ENCODE measurements at regions not wholly inside any gene's neighbourhood (a gene's known extent, or its start where the extent isn't known, plus 50 kb on each side); places are given as distances from the start of the nearest gene placed in this dataset.

DNA sequence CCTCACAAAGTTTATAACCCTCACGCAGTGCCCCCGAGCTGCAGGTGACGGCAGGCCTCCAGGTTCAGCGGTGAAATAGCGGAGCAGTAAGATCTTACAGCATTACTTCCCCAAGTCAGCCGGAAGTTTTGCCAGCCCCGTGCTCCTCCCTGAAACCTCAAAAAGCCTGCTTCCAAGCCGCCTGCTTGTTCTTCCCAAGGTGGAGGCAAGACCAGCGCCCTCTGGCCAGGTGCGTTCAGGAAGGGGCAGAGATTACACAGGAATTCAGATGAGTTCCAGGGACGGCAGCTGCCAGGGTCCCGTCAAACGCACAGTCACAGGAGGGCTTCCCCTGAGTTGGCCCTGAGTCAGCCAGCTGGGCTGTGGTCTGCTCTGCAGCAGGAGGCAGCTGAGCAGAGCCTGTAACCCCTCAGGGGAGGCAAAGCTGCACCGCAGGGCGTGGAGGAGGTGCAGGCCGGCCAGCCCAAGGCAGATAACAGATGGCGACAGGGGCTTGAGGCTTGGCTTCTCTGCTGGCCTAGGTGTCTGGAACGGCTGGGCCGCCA is 124.1 kb upstream of the RPS6KA2 start:
- ATAC-seq = no peak
- TF ChIP-seq TCF4 (CRISPR knock-in tag; IDR thresholded peaks at IDR 0.05; ENCODE audit: borderline replicate concordance) (no peak), OSR1 (CRISPR knock-in tag; IDR thresholded peaks at IDR 0.05) (no peak)

- no peak for TF ChIP-seq ZNF8 (CRISPR knock-in tag; IDR thresholded peaks at IDR 0.05)
- no peak for TF ChIP-seq TCF4 (CRISPR knock-in tag; IDR thresholded peaks at IDR 0.05; ENCODE audit: borderline replicate concordance)
- no peak for TF ChIP-seq ZFP3 (CRISPR knock-in tag; IDR thresholded peaks at IDR 0.05)
- ATAC-seq = no peak; the same call in 2 of the 3 replicates
Observed at GRCh38 chr6:166750108-166750793, 123.2 kb upstream of the RPS6KA2 start.

GRCh38 chr6:166749666-166750065 is 122.6 kb upstream of the RPS6KA2 start:
- ATAC-seq = no peak
- TF ChIP-seq ESRRG (CRISPR knock-in tag; IDR thresholded peaks at IDR 0.05) = no peak
- TF ChIP-seq, protein P1, sequence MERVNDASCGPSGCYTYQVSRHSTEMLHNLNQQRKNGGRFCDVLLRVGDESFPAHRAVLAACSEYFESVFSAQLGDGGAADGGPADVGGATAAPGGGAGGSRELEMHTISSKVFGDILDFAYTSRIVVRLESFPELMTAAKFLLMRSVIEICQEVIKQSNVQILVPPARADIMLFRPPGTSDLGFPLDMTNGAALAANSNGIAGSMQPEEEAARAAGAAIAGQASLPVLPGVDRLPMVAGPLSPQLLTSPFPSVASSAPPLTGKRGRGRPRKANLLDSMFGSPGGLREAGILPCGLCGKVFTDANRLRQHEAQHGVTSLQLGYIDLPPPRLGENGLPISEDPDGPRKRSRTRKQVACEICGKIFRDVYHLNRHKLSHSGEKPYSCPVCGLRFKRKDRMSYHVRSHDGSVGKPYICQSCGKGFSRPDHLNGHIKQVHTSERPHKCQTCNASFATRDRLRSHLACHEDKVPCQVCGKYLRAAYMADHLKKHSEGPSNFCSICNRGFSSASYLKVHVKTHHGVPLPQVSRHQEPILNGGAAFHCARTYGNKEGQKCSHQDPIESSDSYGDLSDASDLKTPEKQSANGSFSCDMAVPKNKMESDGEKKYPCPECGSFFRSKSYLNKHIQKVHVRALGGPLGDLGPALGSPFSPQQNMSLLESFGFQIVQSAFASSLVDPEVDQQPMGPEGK (CRISPR knock-in tag; IDR thresholded peaks at IDR 0.05; ENCODE audit: borderline replicate concordance) = no peak
- TF ChIP-seq ZFP30 (CRISPR knock-in tag; IDR thresholded peaks at IDR 0.05) = no peak
- TF ChIP-seq ISL1 (CRISPR knock-in tag; IDR thresholded peaks at IDR 0.05) = no peak
- TF ChIP-seq TCF4 (CRISPR knock-in tag; IDR thresholded peaks at IDR 0.05; ENCODE audit: borderline replicate concordance) = no peak
- TF ChIP-seq ARNTL (CRISPR knock-in tag; IDR thresholded peaks at IDR 0.05; ENCODE audit: borderline replicate concordance, low read depth) = no peak
- TF ChIP-seq GLIS3 (CRISPR knock-in tag; IDR thresholded peaks at IDR 0.05) = no peak

DNA sequence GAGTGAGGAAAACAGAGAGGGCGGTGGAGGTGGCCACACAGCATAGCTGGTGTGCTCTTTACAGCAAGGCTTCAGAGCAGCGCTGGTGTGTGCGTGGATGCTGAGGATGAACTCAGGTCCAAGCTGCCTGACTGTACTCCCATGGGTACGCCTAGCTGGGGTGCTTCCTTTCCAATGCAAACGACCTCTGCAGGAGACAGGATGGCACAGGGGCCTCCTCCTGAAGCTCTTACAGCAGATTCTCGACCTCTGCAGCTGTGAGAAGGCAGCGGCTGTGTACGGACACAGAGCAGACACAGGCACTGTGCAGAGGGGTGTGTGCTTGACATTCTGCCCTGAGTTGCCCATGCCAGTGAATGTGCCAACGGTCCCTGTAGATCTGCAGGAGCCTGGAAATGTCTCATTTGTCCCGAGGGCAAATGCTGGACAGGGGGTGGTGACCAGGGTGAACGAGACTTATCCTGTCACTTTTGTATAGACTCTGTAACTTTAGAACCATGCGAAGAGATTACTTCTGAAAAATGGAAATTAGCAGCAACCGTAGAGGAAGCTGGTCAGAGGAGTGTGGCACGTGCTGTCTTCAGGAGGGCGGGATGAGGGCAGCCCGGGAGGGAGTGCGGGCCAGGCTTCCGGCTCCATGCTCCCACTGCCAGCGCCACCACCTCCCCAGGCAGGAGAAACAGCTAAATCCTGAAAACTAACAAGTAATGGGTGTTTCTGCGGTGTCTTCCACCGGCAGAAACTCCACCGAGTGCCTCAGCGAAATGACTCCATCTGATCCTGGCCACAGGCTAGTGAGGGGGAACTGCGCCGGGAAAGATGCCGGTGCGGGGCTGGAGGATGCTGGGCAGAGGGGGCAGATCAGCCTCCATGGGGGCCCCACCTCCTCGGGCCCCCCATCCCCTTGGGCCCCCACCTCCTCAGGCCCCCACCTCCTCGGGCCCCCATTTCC is 120.9 kb upstream of the RPS6KA2 start:
- peak; percentile 46 for ATAC-seq
- no peak for TF ChIP-seq ZFP3 (CRISPR knock-in tag; IDR thresholded peaks at IDR 0.05)
- no peak for TF ChIP-seq ZNF8 (CRISPR knock-in tag; IDR thresholded peaks at IDR 0.05)
- TF ChIP-seq ARNTL (CRISPR knock-in tag; IDR thresholded peaks at IDR 0.05; ENCODE audit: borderline replicate concordance, low read depth) = no peak
- TF ChIP-seq ZFP30 (CRISPR knock-in tag; IDR thresholded peaks at IDR 0.05) = no peak
- TF ChIP-seq TCF4 (CRISPR knock-in tag; IDR thresholded peaks at IDR 0.05; ENCODE audit: borderline replicate concordance) = no peak
- TF ChIP-seq CSDC2 (CRISPR knock-in tag; IDR thresholded peaks at IDR 0.05) = no peak
- no peak for TF ChIP-seq ZNF70 (CRISPR knock-in tag; IDR thresholded peaks at IDR 0.05)
- TF ChIP-seq, protein P1 (CRISPR knock-in tag; IDR thresholded peaks at IDR 0.05; ENCODE audit: borderline replicate concordance) = no peak
- TF ChIP-seq CSRNP3 (CRISPR knock-in tag; IDR thresholded peaks at IDR 0.05) = no peak
- TF ChIP-seq TSHZ2 (CRISPR knock-in tag; IDR thresholded peaks at IDR 0.05) = no peak
- TF ChIP-seq ZNF565 (CRISPR knock-in tag; conservative IDR thresholded peaks at IDR 0.05; ENCODE audit: low read depth) = no peak
- no peak for TF ChIP-seq POU6F1 (CRISPR knock-in tag; IDR thresholded peaks at IDR 0.05; ENCODE audit: borderline replicate concordance, low read depth)
- TF ChIP-seq, protein P2, sequence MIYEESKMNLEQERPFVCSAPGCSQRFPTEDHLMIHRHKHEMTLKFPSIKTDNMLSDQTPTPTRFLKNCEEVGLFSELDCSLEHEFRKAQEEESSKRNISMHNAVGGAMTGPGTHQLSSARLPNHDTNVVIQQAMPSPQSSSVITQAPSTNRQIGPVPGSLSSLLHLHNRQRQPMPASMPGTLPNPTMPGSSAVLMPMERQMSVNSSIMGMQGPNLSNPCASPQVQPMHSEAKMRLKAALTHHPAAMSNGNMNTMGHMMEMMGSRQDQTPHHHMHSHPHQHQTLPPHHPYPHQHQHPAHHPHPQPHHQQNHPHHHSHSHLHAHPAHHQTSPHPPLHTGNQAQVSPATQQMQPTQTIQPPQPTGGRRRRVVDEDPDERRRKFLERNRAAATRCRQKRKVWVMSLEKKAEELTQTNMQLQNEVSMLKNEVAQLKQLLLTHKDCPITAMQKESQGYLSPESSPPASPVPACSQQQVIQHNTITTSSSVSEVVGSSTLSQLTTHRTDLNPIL (CRISPR knock-in tag; IDR thresholded peaks at IDR 0.05; ENCODE audit: low read depth) = no peak
- no peak for TF ChIP-seq ZC3H10 (CRISPR knock-in tag; IDR thresholded peaks at IDR 0.05)
- no peak for TF ChIP-seq PPARA (CRISPR knock-in tag; IDR thresholded peaks at IDR 0.05; ENCODE audit: borderline replicate concordance)
- no peak for TF ChIP-seq BACH2 (CRISPR knock-in tag; IDR thresholded peaks at IDR 0.05; ENCODE audit: borderline replicate concordance)
- no peak for TF ChIP-seq RARB (CRISPR knock-in tag; IDR thresholded peaks at IDR 0.05)

All from SK-N-SH treated with all-trans-retinoic acid at 6 μM for 48 hours (cell line).